IMR-90 (cell line): ENCODE measurements at regions not wholly inside any gene's neighbourhood (a gene's known extent, or its start where the extent isn't known, plus 50 kb on each side); places are given as distances from the start of the nearest gene placed in this dataset.

Experiments
- ATAC-seq: fragments of 200-7000 bp; cut with Tn5 transposase; 2 replicates; pipeline ENCODE4 v1.9.1; 2020; ENCODE audit warnings: low read depth, mild to moderate bottlenecking, moderate library complexity
- BruUV-seq: library from RNA; stranded (reverse); fragments of 400-500 nt; replicated peaks from 2 replicates; lab custom pipeline; 2021; lab: Mats Ljungman, UMichigan
- CTCF ChIA-PET: fragments of 300-600 bp; formaldehyde crosslinking; extraction: SDS; loops from one replicate; lab custom pipeline; 2021; ENCODE audit warnings: antibody characterized with exemption; lab: Yijun Ruan, JAX
- POLR2A ChIA-PET: fragments of 300-600 bp; sonication (Branson Sonifier 250); formaldehyde crosslinking; loops from one replicate; lab custom pipeline; 2022; ENCODE audit warnings: antibody characterized with exemption; ENCODE audit not compliant: unreplicated experiment; lab: Charles Lee
- DNase-seq: peaks from one replicate; pipeline ENCODE4 v3.0.0; 2013
- H2AFZ ChIP-seq: replicated peaks from 2 replicates; pipeline ENCODE3; 2013; ENCODE audit warnings: low read length, mild to moderate bottlenecking; ENCODE audit not compliant: poor library complexity
- H2AK5ac ChIP-seq: 2 replicates; pipeline ENCODE4 v1.6.1; 2013; ENCODE audit warnings: low read depth, low read length, inconsistent platforms
- H2AK9ac ChIP-seq: replicated peaks from 2 replicates; pipeline ENCODE3; 2013; ENCODE audit warnings: mild to moderate bottlenecking, low read depth, low read length, moderate library complexity; ENCODE audit not compliant: poor library complexity
- H2BK120ac ChIP-seq: 2 replicates; pipeline ENCODE4 v1.6.1; 2013; ENCODE audit warnings: low read depth, low read length, inconsistent platforms
- H2BK15ac ChIP-seq: 3 replicates; pipeline ENCODE4 v1.6.1; 2013; ENCODE audit warnings: low read depth, low read length, inconsistent platforms
- H2BK20ac ChIP-seq: 2 replicates; pipeline ENCODE4 v1.6.1; 2013; ENCODE audit warnings: low read depth, mild to moderate bottlenecking, inconsistent platforms, low read length, moderate library complexity
- H2BK5ac ChIP-seq: 2 replicates; pipeline ENCODE4 v1.6.1; 2013; ENCODE audit warnings: mild to moderate bottlenecking, low read depth, low read length, inconsistent platforms; ENCODE audit not compliant: poor library complexity, severe bottlenecking
- H3K14ac ChIP-seq: replicated peaks from 2 replicates; pipeline ENCODE4 v1.6.1; 2013; ENCODE audit warnings: low read depth, low read length, inconsistent platforms
- H3K18ac ChIP-seq: 2 replicates; pipeline ENCODE4 v1.6.1; 2013; ENCODE audit warnings: low read depth, low read length, control low read depth
- H3K23ac ChIP-seq: 2 replicates; pipeline ENCODE4 v1.6.1; 2013; ENCODE audit warnings: low read depth, low read length, inconsistent platforms
- H3K27ac ChIP-seq: 2 replicates; pipeline ENCODE4 v1.5.1; 2013; ENCODE audit warnings: mild to moderate bottlenecking, control low read depth, low read length; ENCODE audit not compliant: insufficient read depth
- H3K27me3 ChIP-seq: 2 replicates; pipeline ENCODE4 v1.6.1; 2013; ENCODE audit warnings: low read length; ENCODE audit not compliant: control insufficient read depth, insufficient read depth
- H3K36me3 ChIP-seq: 2 replicates; pipeline ENCODE4 v1.6.1; 2013; ENCODE audit warnings: low read length, mixed read lengths; ENCODE audit not compliant: control insufficient read depth, insufficient read depth
- H3K4ac ChIP-seq: 2 replicates; pipeline ENCODE4 v1.6.1; 2013; ENCODE audit warnings: low read depth, low read length, inconsistent platforms
- H3K4me1 ChIP-seq: 2 replicates; pipeline ENCODE4 v1.6.1; 2013; ENCODE audit warnings: low read length, mixed read lengths; ENCODE audit not compliant: control insufficient read depth, insufficient read depth
- H3K4me2 ChIP-seq: 2 replicates; pipeline ENCODE4 v1.6.1; 2013; ENCODE audit warnings: low read depth, mild to moderate bottlenecking, control low read depth, low read length, moderate library complexity
- H3K4me3 ChIP-seq: 2 replicates; pipeline ENCODE4 v1.5.1; 2013; ENCODE audit warnings: low read depth, mild to moderate bottlenecking, control low read depth, low read length, moderate library complexity; ENCODE audit not compliant: insufficient read depth
- H3K56ac ChIP-seq: 2 replicates; pipeline ENCODE4 v1.6.1; 2013; ENCODE audit warnings: low read length, inconsistent platforms; ENCODE audit not compliant: insufficient read depth; ENCODE audit errors: extremely low read depth
- H3K79me1 ChIP-seq, 2 experiments: 2 replicates each; pipeline ENCODE4 v1.6.1; 2013; ENCODE audit warnings: low read length in 2 of 2, inconsistent platforms in 1 of 2, low read depth in 1 of 2
- H3K9ac ChIP-seq: 2 replicates; pipeline ENCODE4 v1.6.1; 2013; ENCODE audit warnings: low read depth, low read length, control low read depth
- H3K9me1 ChIP-seq: 2 replicates; pipeline ENCODE4 v1.6.1; 2013; ENCODE audit warnings: low read length, inconsistent platforms; ENCODE audit not compliant: insufficient read depth
- H3K9me3 ChIP-seq: 2 replicates; pipeline ENCODE4 v1.6.1; 2013; ENCODE audit warnings: low read length; ENCODE audit not compliant: control insufficient read depth, insufficient read depth
- H4K20me1 ChIP-seq: 2 replicates; pipeline ENCODE4 v1.6.1; 2013; ENCODE audit warnings: low read length, inconsistent platforms; ENCODE audit not compliant: insufficient read depth
- H4K5ac ChIP-seq: 2 replicates; pipeline ENCODE4 v1.6.1; 2013; ENCODE audit warnings: mild to moderate bottlenecking, low read depth, low read length, control low read depth
- H4K8ac ChIP-seq, 2 experiments: 2 replicates each; pipeline ENCODE4 v1.6.1; 2013; ENCODE audit warnings: low read depth in 2 of 2, low read length in 2 of 2, control low read depth in 1 of 2, inconsistent platforms in 1 of 2
- H4K91ac ChIP-seq: 2 replicates; pipeline ENCODE4 v1.6.1; 2013; ENCODE audit warnings: low read depth, low read length, inconsistent platforms; ENCODE audit not compliant: insufficient read depth
- CHD1 ChIP-seq: IDR thresholded peaks from 2 replicates; pipeline ENCODE4 v1.6.1; 2012; ENCODE audit warnings: low read depth, low read length, improper control_type of control experiment
- WGBS, 2 experiments: methylation state at CpG; one replicate each; pipeline versions ENCODE4 v1.1.5 to v1.1.7; 2013; ENCODE audit warnings: missing lambda C conversion rate in 2 of 2; ENCODE audit not compliant: insufficient read length in 1 of 2; ENCODE audit errors: extremely low coverage in 2 of 2; 5-methylcytosine and 5-hydroxymethylcytosine counted together
- dilution Hi-C: fragments of 300-500 bp; cut with HindIII; formaldehyde crosslinking; loops from one replicate; pipeline ENCODE4 v1.14.3; 2018; ENCODE audit warnings: low sequenced_read_pairs; ENCODE audit not compliant: unreplicated experiment
- in situ Hi-C: fragments of 300-500 bp; cut with MboI; formaldehyde crosslinking; loops from 3 replicates; pipeline ENCODE4 v1.14.3; 2019; ENCODE audit warnings: low sequenced_read_pairs, inconsistent platforms, mixed read lengths
- intact Hi-C: fragments of 100-400 bp; cut with micrococcal nuclease; formaldehyde crosslinking; loops from 2 replicates; pipeline ENCODE4 v1.10.0; 2022
- TF ChIP-seq, protein P1 (sequence below): fragments of 150-350 bp; IDR thresholded peaks from 2 replicates; pipeline ENCODE4 v1.6.1; 2017; ENCODE audit warnings: mild to moderate bottlenecking, antibody characterized with exemption, low read length, low read depth

DNA sequence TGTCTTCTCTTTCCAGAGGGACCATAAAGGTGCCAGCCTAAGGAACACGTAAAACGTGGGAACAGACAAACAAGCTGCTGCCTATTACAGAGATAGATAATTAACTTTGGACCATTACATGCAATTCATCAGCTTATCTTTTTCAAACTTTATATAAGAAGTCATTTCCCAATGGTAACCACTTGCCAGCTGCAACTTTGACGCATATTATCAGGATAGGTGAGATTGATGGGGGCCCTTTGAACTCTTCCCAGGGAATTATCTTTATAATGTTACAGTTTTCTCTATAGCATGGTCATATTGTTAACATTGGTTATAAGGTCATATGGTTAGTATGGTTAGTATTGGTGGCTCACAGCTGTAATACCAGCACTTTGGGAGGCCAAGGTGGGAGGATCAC, 94.1 kb upstream of the BMP2K start:
- no peaks in the 10 kb centered on the region for H3K79me1 ChIP-seq
- H3K4me1 ChIP-seq = no peaks in the 10 kb centered on the region
- CTCF ChIA-PET = no interaction called here
- H3K4me3 ChIP-seq = no peak overlapping the region
- dilution Hi-C loops (no loop called here), in situ Hi-C loops (no loop called here), intact Hi-C loops (no loop called here)
- no peaks in the 10 kb centered on the region for H3K36me3 ChIP-seq
- no peak overlapping the region; the same call in 1 of the 2 replicates for H2AK5ac ChIP-seq
- H4K8ac ChIP-seq = no peak overlapping the region
- H3K4ac ChIP-seq = no peak overlapping the region
- no peak overlapping the region for H2BK15ac ChIP-seq
- no peak overlapping the region for H3K18ac ChIP-seq
- TF ChIP-seq, protein P1, sequence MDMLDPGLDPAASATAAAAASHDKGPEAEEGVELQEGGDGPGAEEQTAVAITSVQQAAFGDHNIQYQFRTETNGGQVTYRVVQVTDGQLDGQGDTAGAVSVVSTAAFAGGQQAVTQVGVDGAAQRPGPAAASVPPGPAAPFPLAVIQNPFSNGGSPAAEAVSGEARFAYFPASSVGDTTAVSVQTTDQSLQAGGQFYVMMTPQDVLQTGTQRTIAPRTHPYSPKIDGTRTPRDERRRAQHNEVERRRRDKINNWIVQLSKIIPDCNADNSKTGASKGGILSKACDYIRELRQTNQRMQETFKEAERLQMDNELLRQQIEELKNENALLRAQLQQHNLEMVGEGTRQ = no peak
- TF ChIP-seq CHD1 = no peak
- no peak overlapping the region for H3K9ac ChIP-seq
- H2BK120ac ChIP-seq = no peak overlapping the region
- H4K91ac ChIP-seq = no peak overlapping the region
- no peak overlapping the region for H2BK20ac ChIP-seq
- DNase-seq (no peak), ATAC-seq (no peak)
- no peaks in the 10 kb centered on the region for H4K20me1 ChIP-seq
- no TSS peak for BruUV-seq
- POLR2A ChIA-PET = no interaction called here
- H3K23ac ChIP-seq = no peak overlapping the region
- no peaks in the 10 kb centered on the region for H3K9me1 ChIP-seq
- H2AK9ac ChIP-seq = no peak overlapping the region
- no peak overlapping the region for H4K5ac ChIP-seq
- no peak overlapping the region for H3K4me2 ChIP-seq
- no CpG with 5 or more reads among the region's 3 CpGs for WGBS, 2 experiments
- H2BK5ac ChIP-seq = no peak overlapping the region
- no peak overlapping the region for H3K14ac ChIP-seq
- H3K27ac ChIP-seq = no peak overlapping the region
- H2AFZ ChIP-seq = no peak overlapping the region
- no peak overlapping the region for H3K56ac ChIP-seq
- H3K9me3 ChIP-seq = no peaks in the 10 kb centered on the region
- no peaks in the 10 kb centered on the region for H3K27me3 ChIP-seq
